Brain pericyte (primary cell): ENCODE measurements at regions not wholly inside any gene's neighbourhood (a gene's known extent, or its start where the extent isn't known, plus 50 kb on each side); places are given as distances from the start of the nearest gene placed in this dataset.

ENCODE experiments used
- DNase-seq: peaks from one replicate; pipeline ENCODE4 v3.0.0-alpha.2; 2012; ENCODE audit warnings: low read depth, low spot score

GRCh38 chr10:4029866-4030265, 244.9 kb upstream of the KLF6 start:
- DNase-seq, result no peak

- no peak for DNase-seq
Measured at GRCh38 chr10:4028854-4029583, 244.0 kb upstream of the KLF6 start.

DNA sequence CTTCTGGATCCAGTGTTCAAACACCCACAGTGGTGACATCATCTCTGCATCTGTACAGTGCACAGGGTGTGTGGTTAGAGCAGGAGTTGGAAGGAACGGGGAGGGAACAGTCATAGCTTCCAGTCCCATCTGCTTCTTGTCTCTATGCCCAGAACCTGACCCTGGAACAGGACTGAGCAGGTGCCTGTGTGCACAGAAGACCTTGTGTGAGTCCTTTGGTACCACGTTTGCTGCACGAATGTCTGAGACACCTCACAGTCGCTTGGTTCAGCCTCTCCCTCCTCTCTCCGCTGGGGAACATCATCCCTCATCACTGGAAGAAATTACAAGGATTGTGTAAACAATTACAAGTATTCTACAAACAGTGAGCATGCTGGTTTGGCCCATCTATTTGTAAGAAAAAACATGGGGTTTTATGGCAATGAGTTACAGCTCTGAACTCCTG, 243.0 kb upstream of the KLF6 start:
- DNase-seq, result no peak

- no peak for DNase-seq
Measured at GRCh38 chr10:4025339-4025738, 240.3 kb upstream of the KLF6 start.

DNA sequence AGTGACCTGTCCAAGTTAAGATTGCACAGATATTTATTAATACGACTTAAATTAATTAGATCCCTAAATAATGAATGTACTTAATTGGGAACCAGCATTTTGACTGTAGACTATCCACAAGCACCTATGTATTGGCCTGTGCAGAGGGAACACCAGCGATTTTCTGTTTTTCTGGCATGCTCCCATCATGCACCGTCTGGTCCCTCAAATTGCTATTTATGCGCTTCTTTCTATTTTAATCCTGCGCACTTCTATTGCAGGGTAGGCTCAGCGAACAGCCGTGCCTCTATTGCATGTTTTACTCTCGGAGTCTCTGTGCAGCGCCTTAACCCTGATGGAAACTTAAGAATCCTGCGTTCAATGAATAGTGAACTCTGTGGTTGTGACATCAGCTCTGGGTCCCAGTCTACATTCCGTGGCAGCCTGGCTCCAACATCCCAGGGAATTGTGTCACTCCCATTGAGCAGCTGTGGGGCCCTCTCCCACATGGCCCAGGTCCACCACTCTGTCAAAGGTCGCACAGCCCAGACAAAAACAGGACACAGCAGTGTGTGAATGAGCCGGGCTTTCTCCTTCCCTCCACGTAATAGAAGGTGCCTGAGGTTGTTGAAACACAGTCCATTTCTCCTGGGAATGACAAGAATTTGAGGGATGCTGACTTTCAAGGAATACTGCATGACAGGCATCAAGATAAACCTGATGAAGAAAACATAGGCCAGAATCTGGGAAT, 239.7 kb upstream of the KLF6 start:
- DNase-seq, result no peak

DNA sequence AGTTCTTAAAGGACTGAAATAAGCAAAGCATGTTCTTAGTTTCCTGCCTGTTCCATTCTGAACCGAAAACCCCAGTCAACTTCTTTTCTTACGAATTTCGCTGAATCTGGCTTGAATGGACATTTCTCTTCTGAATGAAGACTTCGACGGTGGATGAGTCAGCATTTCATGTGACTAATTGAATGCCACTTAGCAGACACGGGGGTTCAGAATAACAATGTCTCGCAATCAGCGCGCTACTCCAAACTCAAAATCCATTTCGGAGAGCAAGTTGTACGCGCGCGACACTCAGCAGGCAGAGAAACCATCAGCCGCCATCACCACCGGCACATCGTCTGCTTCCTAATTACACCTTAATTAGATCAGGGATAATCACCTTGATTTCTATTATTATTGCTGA, 239.0 kb upstream of the KLF6 start:
- no peak for DNase-seq

GRCh38 chr10:4022473-4022872, 237.5 kb upstream of the KLF6 start:
- no peak for DNase-seq

DNA sequence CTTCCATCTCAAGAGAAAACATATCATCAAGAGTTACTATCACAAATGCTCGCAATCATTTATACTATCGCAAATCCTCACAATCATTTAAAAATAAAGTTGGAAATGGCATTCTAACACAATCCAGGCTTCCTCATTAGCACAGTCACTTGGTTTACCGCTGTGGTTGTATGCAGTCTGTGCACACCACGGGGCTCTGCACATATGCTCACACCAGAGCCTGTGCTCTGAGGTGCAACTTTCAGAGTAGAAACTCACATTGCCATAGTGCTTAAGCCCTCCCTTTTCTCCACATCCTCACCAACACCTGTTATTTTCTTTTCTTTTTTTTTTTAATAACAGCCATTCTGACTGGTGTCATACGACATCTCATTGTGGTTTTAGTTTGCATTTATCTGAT, 235.6 kb upstream of the KLF6 start:
- no peak for DNase-seq

GRCh38 chr10:4018054-4018511, 233.1 kb upstream of the KLF6 start:
- no peak for DNase-seq

DNA sequence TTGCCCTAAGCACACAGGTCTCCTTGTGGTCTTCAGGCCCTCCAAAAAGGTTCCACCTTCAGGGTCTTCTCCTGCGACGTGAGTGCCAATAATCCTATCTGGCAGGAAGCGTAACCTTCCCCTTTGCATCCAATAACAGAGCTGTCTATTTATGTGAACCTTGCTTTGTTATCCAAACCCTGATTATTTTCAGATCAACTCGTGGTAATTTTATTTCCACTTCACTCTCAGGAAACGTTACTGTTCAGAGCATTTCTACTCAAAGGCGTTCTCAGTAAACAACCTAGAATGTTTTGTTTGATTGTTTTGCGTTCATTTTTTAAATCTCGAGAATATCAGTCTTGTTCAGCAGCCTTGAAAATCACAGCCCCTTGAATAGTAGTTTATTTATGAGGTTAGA, 232.3 kb upstream of the KLF6 start:
- DNase-seq, result no peak

GRCh38 chr10:4016214-4016740, 231.3 kb upstream of the KLF6 start:
- no peak for DNase-seq

- DNase-seq, result no peak
Measured at GRCh38 chr10:4013651-4014121, 228.7 kb upstream of the KLF6 start.

- no peak for DNase-seq
Measured at GRCh38 chr10:4012848-4013247, 227.8 kb upstream of the KLF6 start.

- no peak for DNase-seq
Measured at GRCh38 chr10:4011136-4011812, 226.3 kb upstream of the KLF6 start.

DNA sequence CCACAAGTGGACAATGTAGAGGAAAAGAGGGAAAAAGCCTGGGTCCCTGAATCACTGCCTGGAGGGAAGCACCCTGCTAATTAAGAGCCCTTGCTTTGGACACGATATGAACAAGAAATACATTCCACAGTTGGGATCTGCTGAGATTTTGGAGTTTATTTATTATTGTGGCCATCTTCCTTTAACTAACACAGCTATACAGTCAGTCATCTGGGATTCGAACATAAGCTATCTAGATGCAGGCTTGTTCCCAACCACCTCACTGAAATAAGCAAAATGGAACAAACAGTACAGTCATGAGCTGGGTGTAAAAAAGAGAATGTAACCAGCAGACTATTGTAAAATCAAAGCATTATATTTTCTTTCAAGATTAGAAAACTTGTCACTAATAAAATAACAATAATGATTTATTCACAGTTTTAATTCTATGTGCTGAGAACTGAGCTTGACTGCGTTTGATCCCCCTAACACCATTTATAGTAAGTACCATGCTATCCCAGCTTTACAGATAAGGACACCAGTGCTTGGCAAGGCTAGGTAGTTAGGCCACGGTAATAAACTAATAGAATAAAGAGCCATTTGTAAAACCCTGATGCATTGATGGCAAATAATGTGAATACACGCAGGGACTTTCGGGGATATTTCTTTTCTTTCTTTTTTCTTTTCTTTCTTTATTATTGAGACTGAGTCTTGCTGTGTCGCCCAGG, 223.8 kb upstream of the KLF6 start:
- DNase-seq, result no peak

DNA sequence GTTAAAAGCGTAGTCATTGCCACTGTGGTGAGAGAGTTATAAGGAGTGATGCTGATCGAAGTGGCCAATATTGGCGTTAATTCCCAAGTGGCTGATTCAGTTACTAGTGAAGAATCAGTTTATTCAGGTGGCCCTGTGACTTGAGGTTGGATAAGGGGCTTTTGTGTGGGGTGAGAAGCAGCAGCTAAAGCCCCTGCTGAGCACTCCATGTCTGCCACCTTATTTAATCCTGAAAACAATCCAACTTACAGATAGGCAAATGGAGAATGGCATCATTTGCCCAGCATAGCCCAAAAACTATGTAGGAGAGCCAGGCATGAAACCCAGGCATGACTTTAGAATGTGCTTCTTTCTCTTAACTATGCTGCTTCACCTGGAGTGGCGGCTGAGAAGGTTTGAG, 222.8 kb upstream of the KLF6 start:
- no peak for DNase-seq

DNA sequence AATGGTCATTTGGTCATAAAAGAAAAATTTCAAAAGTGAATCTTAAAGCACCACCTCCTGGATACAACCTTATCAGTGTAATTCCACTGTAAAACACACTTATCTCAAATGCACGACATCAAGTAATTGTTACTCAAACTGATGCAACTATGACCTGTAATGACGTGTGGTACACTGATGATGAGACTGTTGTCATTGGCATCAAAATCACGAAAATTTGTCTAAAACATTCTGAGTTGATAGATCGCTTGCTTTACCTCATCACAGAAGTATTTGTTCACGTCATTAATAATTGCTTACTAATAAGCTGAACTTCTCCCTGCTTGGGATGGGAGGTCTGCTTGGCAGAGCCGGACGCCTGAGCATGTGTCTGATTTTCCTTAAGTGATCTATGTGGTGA, 221.8 kb upstream of the KLF6 start:
- DNase-seq, result no peak

GRCh38 chr10:4006051-4006450, 221.0 kb upstream of the KLF6 start:
- no peak for DNase-seq

GRCh38 chr10:4004990-4005389, 220.0 kb upstream of the KLF6 start:
- no peak for DNase-seq

DNA sequence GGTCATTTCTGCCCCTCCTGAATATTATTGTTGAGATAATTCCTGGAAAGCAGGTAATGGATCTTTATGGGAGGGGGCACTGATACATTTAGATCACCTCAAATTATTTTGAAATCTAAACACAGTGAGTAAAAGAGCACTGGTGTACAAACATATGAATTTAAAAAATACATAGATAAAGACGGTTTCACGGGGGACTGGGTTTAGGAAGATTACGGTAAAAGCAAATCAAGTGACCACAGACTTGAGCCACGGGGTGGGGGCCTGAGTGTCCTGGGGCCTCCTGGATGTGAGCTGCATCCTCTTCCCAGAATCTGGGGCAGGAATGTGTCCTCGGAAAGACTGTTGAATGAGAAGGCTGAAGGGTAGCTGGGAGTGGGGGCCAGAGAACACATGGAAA, 219.1 kb upstream of the KLF6 start:
- DNase-seq, result no peak

DNA sequence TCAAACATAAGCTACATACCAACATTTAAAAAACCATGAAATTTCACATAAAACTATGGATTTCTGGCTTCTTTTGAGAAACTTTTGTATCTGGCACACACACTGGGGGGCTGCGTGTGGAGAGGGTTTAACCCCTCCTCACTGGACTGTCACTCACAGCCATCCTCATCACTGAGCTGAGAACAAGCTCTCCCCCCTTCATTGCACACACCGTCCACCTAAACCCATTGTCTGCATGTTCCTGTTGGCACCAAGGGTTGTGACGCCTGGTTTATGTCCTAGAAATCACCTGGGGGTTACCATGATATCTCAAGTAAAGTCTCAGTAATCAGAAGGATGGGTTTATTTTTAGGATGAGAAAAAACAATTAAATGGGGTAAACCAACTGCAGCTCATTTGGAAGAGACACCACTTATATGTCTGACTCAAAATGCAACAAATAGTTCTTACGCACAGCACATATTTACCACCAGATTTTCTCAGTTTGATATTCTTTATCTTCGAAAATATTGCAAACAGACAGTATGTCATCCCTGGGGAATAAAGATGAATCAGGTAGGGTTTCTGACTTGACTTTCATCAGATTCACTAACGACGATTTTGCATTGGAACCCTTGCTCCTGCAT, 218.5 kb upstream of the KLF6 start:
- DNase-seq, result no peak
